HCT116 (cell line): ENCODE measurements at regions not wholly inside any gene's neighbourhood (a gene's known extent, or its start where the extent isn't known, plus 50 kb on each side); places are given as distances from the start of the nearest gene placed in this dataset.

ENCODE experiments used
- ATAC-seq: fragments of 200-7000 bp; cut with Tn5 transposase; 2 replicates; pipeline ENCODE4 v1.9.1; 2020; ENCODE audit warnings: mild to moderate bottlenecking, moderate library complexity
- BruUV-seq: library from RNA; stranded (reverse); fragments of 400-500 nt; replicated peaks from 2 replicates; lab custom pipeline; 2021; lab: Mats Ljungman, UMichigan
- CTCF ChIA-PET: fragments of 300-600 bp; sonication (Branson Sonifier 250); formaldehyde crosslinking; loops from one replicate; lab custom pipeline; 2021; ENCODE audit warnings: antibody characterized with exemption; lab: Charles Lee
- POLR2A ChIA-PET: fragments of 300-600, 350-600 bp; sonication (Branson Sonifier 250); formaldehyde crosslinking; loops from one replicate; lab custom pipeline; 2021; ENCODE audit warnings: antibody characterized with exemption; lab: Charles Lee
- RAD21 ChIA-PET, 2 experiments: fragments of 300-600 bp; sonication (Branson Sonifier 250); formaldehyde crosslinking; loops; one replicate each; lab custom pipeline; 2023; ENCODE audit warnings: low total read pairs in 2 of 2; ENCODE audit not compliant: uncharacterized antibody in 2 of 2, unreplicated experiment in 2 of 2, low non-redundant PET in 1 of 2; lab: Charles Lee
- DNase-seq: peaks from one replicate; pipeline ENCODE4 v3.0.0-alpha.2; 2010; ENCODE audit warnings: low read depth, low spot score
- H2AFZ ChIP-seq: fragments of 200-600 bp; shearing (Covaris generic), sonication (generic); 2 replicates; pipeline ENCODE4 v1.6.1; 2017; ENCODE audit warnings: low read depth, mixed run types, mixed read lengths, antibody characterized with exemption, low read length; ENCODE audit not compliant: poor library complexity, severe bottlenecking
- H3K27ac ChIP-seq: 2 replicates; pipeline ENCODE4 v1.5.1; 2012; ENCODE audit warnings: low read depth, low read length
- H3K27me3 ChIP-seq: fragments of 200-600 bp; sonication (generic); 2 replicates; pipeline ENCODE4 v1.6.1; 2016; ENCODE audit warnings: mixed run types, low read length, mixed read lengths; ENCODE audit not compliant: insufficient read depth
- H3K36me3 ChIP-seq, 2 experiments: fragments of 200-500 bp in 1 of 2; fragments of 200-600 bp in 1 of 2; sonication (Bioruptor generic) in 1 of 2; sonication (generic) in 1 of 2; 2 replicates each; pipeline versions ENCODE4 v1.5.1 to v1.6.1; 2014 to 2016; ENCODE audit warnings: low read length in 2 of 2, inconsistent platforms in 1 of 2, mixed read lengths in 1 of 2, mixed run types in 1 of 2; ENCODE audit not compliant: insufficient read depth in 2 of 2, control insufficient read depth in 1 of 2
- H3K4me1 ChIP-seq, 2 experiments: fragments of 200-600 bp in 1 of 2; sonication (generic) in 1 of 2; 2 replicates each; pipeline versions ENCODE4 v1.5.1 to v1.6.1; 2012 to 2017; ENCODE audit warnings: low read length in 2 of 2, inconsistent platforms in 1 of 2, mild to moderate bottlenecking in 1 of 2, mixed read lengths in 1 of 2, mixed run types in 1 of 2, moderate library complexity in 1 of 2; ENCODE audit not compliant: insufficient read depth in 2 of 2, control insufficient read depth in 1 of 2
- H3K4me2 ChIP-seq: fragments of 200-600 bp; sonication (generic); 2 replicates; pipeline ENCODE4 v1.6.1; 2017; ENCODE audit warnings: mixed run types, low read length, mixed read lengths
- H3K4me3 ChIP-seq, 2 experiments: fragments of 200-600 bp in 1 of 2; sonication (generic) in 1 of 2; replicated peaks in 1 of 2; 2 replicates each; pipeline ENCODE4 v1.5.1; 2011 to 2016; ENCODE audit warnings: low read length in 2 of 2, control low read depth in 1 of 2, low read depth in 1 of 2, mild to moderate bottlenecking in 1 of 2, mixed read lengths in 1 of 2, mixed run types in 1 of 2
- H3K79me2 ChIP-seq: fragments of 200-600 bp; sonication (generic); 2 replicates; pipeline ENCODE4 v1.6.1; 2017; ENCODE audit warnings: mild to moderate bottlenecking, mixed run types, low read length, moderate library complexity, mixed read lengths; ENCODE audit not compliant: insufficient read depth
- H3K9ac ChIP-seq: fragments of 200-600 bp; sonication (generic); 2 replicates; pipeline ENCODE4 v1.6.1; 2016; ENCODE audit warnings: low read length, mixed read lengths
- H3K9me2 ChIP-seq: fragments of 200-600 bp; sonication (generic), shearing (Covaris generic); 2 replicates; pipeline ENCODE4 v1.6.1; 2017; ENCODE audit warnings: mixed run types, mild to moderate bottlenecking, moderate library complexity; ENCODE audit not compliant: insufficient read depth
- H3K9me3 ChIP-seq, 2 experiments: fragments of 200-500 bp in 1 of 2; fragments of 200-600 bp in 1 of 2; sonication (Bioruptor generic) in 1 of 2; sonication (generic) in 1 of 2; 2 replicates each; pipeline ENCODE4 v1.6.1; 2014 to 2017; ENCODE audit warnings: low read length in 2 of 2, mixed read lengths in 2 of 2, inconsistent platforms in 1 of 2, low read depth in 1 of 2, mild to moderate bottlenecking in 1 of 2, mixed run types in 1 of 2, moderate library complexity in 1 of 2; ENCODE audit not compliant: control insufficient read depth in 1 of 2, insufficient read depth in 1 of 2
- H4K20me1 ChIP-seq: fragments of 200-600 bp; sonication (generic), shearing (Covaris generic); 2 replicates; pipeline ENCODE4 v1.6.1; 2017; ENCODE audit warnings: mixed run types, mild to moderate bottlenecking, moderate library complexity; ENCODE audit not compliant: insufficient read depth
- CTCF ChIP-seq, 3 experiments: fragments of 200-600 bp in 1 of 3; sonication (generic) in 1 of 3; IDR thresholded peaks in 2 of 3; conservative IDR thresholded peaks in 1 of 3; 2 replicates each; pipeline ENCODE4 v1.5.1; 2012 to 2017; ENCODE audit warnings: low read depth in 2 of 3, low read length in 2 of 3, antibody characterized with exemption in 1 of 3, borderline replicate concordance in 1 of 3, control low read depth in 1 of 3, mild to moderate bottlenecking in 1 of 3, mixed read lengths in 1 of 3, mixed run types in 1 of 3, moderate library complexity in 1 of 3; ENCODE audit not compliant: insufficient read depth in 1 of 3
- ELF1 ChIP-seq: IDR thresholded peaks from 2 replicates; pipeline ENCODE4 v1.6.1; 2012; ENCODE audit warnings: low read depth, borderline replicate concordance
- EZH2 ChIP-seq: fragments of 200-600 bp; sonication (generic); IDR thresholded peaks from 2 replicates; pipeline ENCODE4 v1.6.1; 2017; ENCODE audit warnings: antibody characterized with exemption, mixed run types
- EZH2phosphoT487 ChIP-seq: fragments of 200-600 bp; IDR thresholded peaks from 2 replicates; pipeline ENCODE4 v1.6.1; 2018; ENCODE audit warnings: antibody characterized with exemption, borderline replicate concordance
- FOSL1 ChIP-seq: IDR thresholded peaks from 2 replicates; pipeline ENCODE4 v1.6.1; 2012; ENCODE audit warnings: low read depth
- MAX ChIP-seq: IDR thresholded peaks from 2 replicates; pipeline ENCODE4 v1.6.1; 2012
- POLR2A ChIP-seq: IDR thresholded peaks from 2 replicates; pipeline ENCODE4 v1.7.0; 2011; ENCODE audit warnings: borderline replicate concordance; ENCODE audit not compliant: insufficient read depth, insufficient read length; ENCODE audit errors: extremely low read depth
- RAD21 ChIP-seq: IDR thresholded peaks from 2 replicates; pipeline ENCODE4 v1.6.1; 2012; ENCODE audit warnings: low read depth, mild to moderate bottlenecking
- SIN3A ChIP-seq: IDR thresholded peaks from 2 replicates; pipeline ENCODE4 v1.6.1; 2012; ENCODE audit warnings: low read depth
- SP1 ChIP-seq: IDR thresholded peaks from 2 replicates; pipeline ENCODE4 v1.6.1; 2012; ENCODE audit warnings: low read depth
- intact Hi-C: fragments of 100-400 bp; cut with micrococcal nuclease; formaldehyde crosslinking; loops from 2 replicates; pipeline ENCODE4 v1.10.0; 2022
- TF ChIP-seq, protein P1 (sequence below): IDR thresholded peaks from 2 replicates; pipeline ENCODE4 v1.6.1; 2012; ENCODE audit warnings: low read depth

DNA sequence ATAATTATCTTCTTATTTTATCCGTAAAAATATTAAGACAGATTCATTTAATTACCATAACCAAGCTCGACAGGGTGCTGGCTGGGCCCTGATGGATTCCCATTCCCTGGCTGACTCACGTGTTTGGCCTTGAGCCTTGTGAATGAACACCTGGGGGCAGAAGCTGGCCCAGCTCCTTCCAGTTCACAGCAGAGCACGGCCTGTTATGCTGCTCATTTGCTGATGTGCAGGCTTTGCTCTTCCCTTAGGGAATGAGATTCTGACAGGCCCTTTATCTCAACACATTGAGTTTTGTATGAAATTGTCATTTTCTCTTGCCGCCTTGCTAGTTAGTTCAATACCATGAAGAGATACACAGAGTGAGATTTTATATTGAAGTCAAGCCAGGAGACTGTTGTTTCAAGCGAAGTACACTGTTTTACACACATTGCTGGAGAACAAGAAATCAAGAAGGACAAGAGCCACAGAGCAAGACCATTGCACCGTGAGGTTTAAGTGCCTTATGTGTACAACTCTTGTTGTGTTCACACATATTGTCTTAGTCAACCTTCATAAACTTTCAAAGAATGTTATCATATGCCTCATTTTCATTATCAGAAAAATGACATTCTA, 1583.3 kb downstream of the STIM2 start:
- RAD21 ChIA-PET = no interaction called here

More for the DNA sequence above, 1583.3 kb downstream of the STIM2 start:
- Histone ChIP-seq H3K4me2 (no peak overlapping the region), H3K9me2 (no peaks in the 10 kb centered on the region), H3K9ac (no peak overlapping the region), H3K27ac (no peak overlapping the region), H4K20me1 (no peaks in the 10 kb centered on the region), H2AFZ (no peak overlapping the region), H3K36me3 (no peaks in the 10 kb centered on the region), H3K79me2 (no peaks in the 10 kb centered on the region), H3K4me3 (no peak overlapping the region), H3K27me3 (no peaks in the 10 kb centered on the region), H3K4me1 (no peaks in the 10 kb centered on the region), H3K9me3 (no peaks in the 10 kb centered on the region)
- ATAC-seq = peak; percentile 63; the same call in 1 of the 2 replicates
- intact Hi-C loops = no loop called here
- POLR2A ChIA-PET = no interaction called here
- CTCF ChIA-PET = no interaction called here
- no peak for DNase-seq
- TF ChIP-seq, protein P1, sequence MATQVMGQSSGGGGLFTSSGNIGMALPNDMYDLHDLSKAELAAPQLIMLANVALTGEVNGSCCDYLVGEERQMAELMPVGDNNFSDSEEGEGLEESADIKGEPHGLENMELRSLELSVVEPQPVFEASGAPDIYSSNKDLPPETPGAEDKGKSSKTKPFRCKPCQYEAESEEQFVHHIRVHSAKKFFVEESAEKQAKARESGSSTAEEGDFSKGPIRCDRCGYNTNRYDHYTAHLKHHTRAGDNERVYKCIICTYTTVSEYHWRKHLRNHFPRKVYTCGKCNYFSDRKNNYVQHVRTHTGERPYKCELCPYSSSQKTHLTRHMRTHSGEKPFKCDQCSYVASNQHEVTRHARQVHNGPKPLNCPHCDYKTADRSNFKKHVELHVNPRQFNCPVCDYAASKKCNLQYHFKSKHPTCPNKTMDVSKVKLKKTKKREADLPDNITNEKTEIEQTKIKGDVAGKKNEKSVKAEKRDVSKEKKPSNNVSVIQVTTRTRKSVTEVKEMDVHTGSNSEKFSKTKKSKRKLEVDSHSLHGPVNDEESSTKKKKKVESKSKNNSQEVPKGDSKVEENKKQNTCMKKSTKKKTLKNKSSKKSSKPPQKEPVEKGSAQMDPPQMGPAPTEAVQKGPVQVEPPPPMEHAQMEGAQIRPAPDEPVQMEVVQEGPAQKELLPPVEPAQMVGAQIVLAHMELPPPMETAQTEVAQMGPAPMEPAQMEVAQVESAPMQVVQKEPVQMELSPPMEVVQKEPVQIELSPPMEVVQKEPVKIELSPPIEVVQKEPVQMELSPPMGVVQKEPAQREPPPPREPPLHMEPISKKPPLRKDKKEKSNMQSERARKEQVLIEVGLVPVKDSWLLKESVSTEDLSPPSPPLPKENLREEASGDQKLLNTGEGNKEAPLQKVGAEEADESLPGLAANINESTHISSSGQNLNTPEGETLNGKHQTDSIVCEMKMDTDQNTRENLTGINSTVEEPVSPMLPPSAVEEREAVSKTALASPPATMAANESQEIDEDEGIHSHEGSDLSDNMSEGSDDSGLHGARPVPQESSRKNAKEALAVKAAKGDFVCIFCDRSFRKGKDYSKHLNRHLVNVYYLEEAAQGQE = no peak
- no peak for TF ChIP-seq RAD21
- no peak for TF ChIP-seq FOSL1
- TF ChIP-seq EZH2phosphoT487 = no peak
- TF ChIP-seq SIN3A = no peak
- no peak for TF ChIP-seq SP1
- no peak for TF ChIP-seq EZH2
- no peak for TF ChIP-seq POLR2A
- no peak for TF ChIP-seq ELF1
- no peak for TF ChIP-seq MAX
- no peak for TF ChIP-seq CTCF (IDR thresholded peaks at IDR 0.05 in 2 of 3, conservative IDR thresholded peaks at IDR 0.05 in 1 of 3; ENCODE audit: borderline replicate concordance in 1 of 3, insufficient read depth in 1 of 3, low read depth in 2 of 3, low read length in 2 of 3)
- BruUV-seq = no TSS peak
